Ovary (tissue), 7 donors: ENCODE measurements at regions not wholly inside any gene's neighbourhood (a gene's known extent, or its start where the extent isn't known, plus 50 kb on each side); places are given as distances from the start of the nearest gene placed in this dataset.
"Not testable (repeated sequence)": the region's sequence is repeated elsewhere in the genome, so short reads cannot be mapped to it uniquely, and the experiment has no call there.

Experiments used
- DNase-seq, 5 donors: peaks; one replicate each; pipeline ENCODE4 v3.0.0-alpha.2; 2019 to 2020
- H3K27ac ChIP-seq, 2 donors: fragments of 200-600 bp; one replicate each; pipeline versions ENCODE4 v1.5.1 to v1.8.0; 2019 to 2022
- H3K27me3 ChIP-seq: fragments of 200-600 bp; one replicate; pipeline ENCODE4 v1.8.0; 2022
- H3K36me3 ChIP-seq: fragments of 200-600 bp; sonication (generic); one replicate; pipeline ENCODE4 v1.5.1; 2019
- H3K4me1 ChIP-seq: one replicate; pipeline ENCODE4 v1.8.1; 2013; ENCODE audit warnings: mild to moderate bottlenecking, moderate library complexity; ENCODE audit not compliant: insufficient read depth
- H3K4me3 ChIP-seq: fragments of 200-600 bp; sonication (generic); one replicate; pipeline ENCODE4 v1.5.1; 2017
- H3K9me3 ChIP-seq, 2 donors: fragments of 200-600 bp in 1 of 2; sonication (generic) in 1 of 2; one replicate each; pipeline versions ENCODE4 v1.5.1 to v1.8.1; 2013 to 2019; ENCODE audit warnings: mild to moderate bottlenecking in 1 of 2, moderate library complexity in 1 of 2
- CTCF ChIP-seq, 3 donors: fragments of 450-650 bp in 2 of 3; fragments of 200-600 bp in 1 of 3; IDR thresholded peaks; one replicate each; pipeline versions ENCODE4 v1.5.1 to v1.8.0; 2016 to 2022; ENCODE audit warnings: antibody characterized with exemption in 3 of 3, mild to moderate bottlenecking in 1 of 3
- EP300 ChIP-seq: sonication (generic); formaldehyde crosslinking; IDR thresholded peaks from one replicate; pipeline ENCODE4 v1.6.1; 2017; ENCODE audit warnings: antibody characterized with exemption
- POLR2A ChIP-seq: fragments of 450-650 bp; IDR thresholded peaks from one replicate; pipeline ENCODE4 v1.6.1; 2017; ENCODE audit warnings: antibody characterized with exemption, mild to moderate bottlenecking, moderate library complexity
- WGBS, 3 donors: extraction: QIAGEN DNeasy Blood & Tissue Kit in 1 of 3; methylation state at CpG; one replicate each; pipeline versions ENCODE4 v1.1.5 to v1.1.7; 2013 to 2017; 5-methylcytosine and 5-hydroxymethylcytosine counted together
- intact Hi-C, 4 donors: fragments of 100-400 bp; cut with DNase I; formaldehyde crosslinking; loops; one replicate each; pipeline versions ENCODE4 v1.11.0 to v1.15.1; 2022 to 2023
- donor health status: DM: no; HTN: no; CAD: no; lungs with moderate emphysema.
- donor health status: DM: no; HTN: no; CAD: no.
- donor health status: Bipolar disorder and iron deficiency.
- donor health status: DM: no; HTN: no; CAD: no.
- donor health status: DM: yes; HTN: yes; CAD: no.

- Histone ChIP-seq H3K36me3 (no peaks in the 10 kb centered on the region), H3K9me3 (no peaks in the 10 kb centered on the region), H3K4me3 (peak overlapping the region; percentile 49), H3K27me3 (no peaks in the 10 kb centered on the region), H3K4me1 (peaks cover 2% of the 10 kb centered on the region), H3K27ac (peak overlapping the region; percentile 6 to 46)
- TF ChIP-seq CTCF (IDR thresholded peaks at IDR 0.05) (peak; percentile 15 to 22 (median 17)), EP300 (no peak)
- DNase-seq, result peak; percentile 46 to 74 (median 51)
- 21 to 28% (median 28%) methylated on average over 20 of the region's 20 CpGs for WGBS, 3 donors
- intact Hi-C loops, result no loop called here
Measured at GRCh38 chrX:55907968-55908607, 190.5 kb downstream of the RRAGB start.

GRCh38 chrX:55908661-55909212 is 191.2 kb downstream of the RRAGB start:
- peak overlapping the region; percentile 49 for H3K4me3 ChIP-seq
- TF ChIP-seq POLR2A (no peak), EP300 (no peak), CTCF (IDR thresholded peaks at IDR 0.05) (no peak)
- intact Hi-C loops, result no loop called here
- peak in 2 of 5 donors; percentile 23 to 34 for DNase-seq
- H3K27me3 ChIP-seq, result no peaks in the 10 kb centered on the region
- WGBS, 3 donors, result 21 to 34% (median 26%) methylated on average over 19 of the region's 19 CpGs
- H3K4me1 ChIP-seq, result peaks cover 2% of the 10 kb centered on the region
- no peaks in the 10 kb centered on the region for H3K36me3 ChIP-seq
- H3K27ac ChIP-seq, result peak overlapping the region; percentile 6 to 46
- no peaks in the 10 kb centered on the region for H3K9me3 ChIP-seq

GRCh38 chrX:55919367-55920221 is 202.0 kb downstream of the RRAGB start:
- no peaks in the 10 kb centered on the region for H3K4me1 ChIP-seq
- H3K27me3 ChIP-seq, result no peaks in the 10 kb centered on the region
- no peak overlapping the region for H3K4me3 ChIP-seq
- peaks cover 0 to 4% of the 10 kb centered on the region in 2 donors for H3K9me3 ChIP-seq
- intact Hi-C loops, result no loop called here
- no peak overlapping the region for H3K27ac ChIP-seq
- no peak for DNase-seq
- TF ChIP-seq EP300, result no peak
- TF ChIP-seq POLR2A, result no peak
- no peak for TF ChIP-seq CTCF (IDR thresholded peaks at IDR 0.05)
- H3K36me3 ChIP-seq, result no peaks in the 10 kb centered on the region
- WGBS, 3 donors, result 74 to 82% (median 77%) methylated on average over 12 of the region's 12 CpGs

GRCh38 chrX:55924574-55924973 is 207.0 kb downstream of the RRAGB start:
- intact Hi-C loops, result no loop called here
- H3K27ac ChIP-seq, result no peak overlapping the region
- H3K27me3 ChIP-seq, result no peaks in the 10 kb centered on the region
- H3K4me3 ChIP-seq, result no peak overlapping the region
- no peak for TF ChIP-seq POLR2A
- TF ChIP-seq EP300, result no peak
- TF ChIP-seq CTCF (IDR thresholded peaks at IDR 0.05), result no peak
- H3K4me1 ChIP-seq, result no peaks in the 10 kb centered on the region
- no peaks in the 10 kb centered on the region for H3K9me3 ChIP-seq
- DNase-seq, result no peak
- no peaks in the 10 kb centered on the region for H3K36me3 ChIP-seq
- whole genome bisulfite sequencing, 3 donors, result 71 to 84% (median 76%) methylated on average over 6 of the region's 6 CpGs

GRCh38 chrX:55928529-55928928 is 211.0 kb downstream of the RRAGB start:
- intact Hi-C loops, H3K36me3 ChIP-seq, H3K27ac ChIP-seq, H3K4me1 ChIP-seq, H3K9me3 ChIP-seq, H3K4me3 ChIP-seq, DNase-seq, H3K27me3 ChIP-seq: not testable (repeated sequence)
